ENCODE measurements at regions not wholly inside any gene's neighbourhood (a gene's known extent, or its start where the extent isn't known, plus 50 kb on each side); places are given as distances from the start of the nearest gene placed in this dataset.
"Not testable (repeated sequence)": the region's sequence is repeated elsewhere in the genome, so short reads cannot be mapped to it uniquely, and the experiment has no call there.

DNA sequence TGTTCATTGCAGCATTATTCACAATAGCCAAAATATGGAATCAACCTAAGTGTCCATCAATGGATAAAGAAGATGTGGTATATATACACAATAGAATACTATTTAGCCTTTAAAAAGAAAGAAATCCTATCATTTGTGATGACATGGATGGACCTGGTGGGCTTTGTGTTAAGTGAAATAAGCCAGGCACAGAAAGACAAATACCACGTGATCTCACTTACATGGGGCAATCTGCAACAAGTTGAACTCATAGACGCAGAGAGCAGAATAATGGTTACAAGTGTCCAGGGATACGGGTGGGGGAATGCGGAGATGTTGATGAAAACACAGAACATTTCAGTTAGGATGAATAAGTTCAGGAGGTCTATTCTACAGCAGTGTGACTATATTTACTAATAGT, 66.4 kb upstream of the ALDH1B1 start:
- Histone ChIP-seq H3K79me1 (ENCODE audit: insufficient read depth, low read depth, low read length, poor library complexity, severe bottlenecking) (no peaks in the 10 kb centered on the region), H3K56ac (ENCODE audit: insufficient read length, low read depth, low read length) (no peak overlapping the region), H3K4me1 (ENCODE audit: insufficient read depth, low read length) (no peaks in the 10 kb centered on the region), H2BK12ac (ENCODE audit: insufficient read length, low read depth, low read length) (no peak overlapping the region), H2AFZ (ENCODE audit: low read length) (no peak overlapping the region), H3K27ac (ENCODE audit: insufficient read length, low read depth, low read length) (no peak overlapping the region), H2BK120ac (ENCODE audit: low read depth, low read length, poor library complexity, severe bottlenecking) (no peak overlapping the region), H4K8ac (replicated peaks; ENCODE audit: insufficient read length, low read depth, low read length) (no peak overlapping the region), H3K9me3 (ENCODE audit: control insufficient read depth, low read depth, low read length) (no peaks in the 10 kb centered on the region), H3T11ph (ENCODE audit: low read length) (no peak overlapping the region), H3K9ac (ENCODE audit: extremely low read depth, insufficient read length, low read length) (no peak overlapping the region), H2BK5ac (ENCODE audit: insufficient read length, low read length) (no peak overlapping the region), H3K23me2 (ENCODE audit: insufficient read length, low read depth, low read length, poor library complexity, severe bottlenecking) (no peaks in the 10 kb centered on the region), H2AK5ac (ENCODE audit: insufficient read length, low read length) (no peak overlapping the region), H3K23ac (ENCODE audit: insufficient read length, low read depth, low read length) (no peak overlapping the region), H3K4me2 (ENCODE audit: insufficient read depth, insufficient read length, low read length) (no peak overlapping the region), H3K18ac (ENCODE audit: insufficient read length, low read depth, low read length) (no peak overlapping the region), H4K20me1 (ENCODE audit: control insufficient read depth, insufficient read depth, insufficient read length) (no peaks in the 10 kb centered on the region), H3K79me2 (ENCODE audit: insufficient read depth, low read length) (no peaks in the 10 kb centered on the region), H4K5ac (ENCODE audit: insufficient read length, low read depth, low read length) (no peak overlapping the region), H4K91ac (ENCODE audit: insufficient read length, low read depth, low read length) (no peak overlapping the region), H2BK15ac (ENCODE audit: low read depth, low read length) (no peak overlapping the region), H3K14ac (ENCODE audit: insufficient read depth, low read length) (no peak overlapping the region), H3K27me3 (ENCODE audit: insufficient read depth, low read length) (0 out of 2 replicates have a peak, but pooled peaks cover 2% of the 10 kb centered on the region), H2BK20ac (ENCODE audit: low read depth, low read length, poor library complexity, severe bottlenecking) (no peak overlapping the region), H3K4ac (ENCODE audit: low read depth, low read length) (no peak overlapping the region)
- WGBS (ENCODE audit: extremely low coverage, insufficient read length, low lambda C conversion rate), result no CpG with 5 or more reads among the region's 4 CpGs
- DNase-seq, result no peak
- Mint-ChIP-seq H3K36me3 (ENCODE audit: insufficient read depth in 1 of 3, low read depth in 3 of 3) (peaks cover 3 to 6% (median 5%) of the 10 kb centered on the region in 3 experiments; a peak in 3 of 7 replicates), H3K27me3 (ENCODE audit: low read depth) (peaks cover 15% of the 10 kb centered on the region), H3K4me1 (no peaks in the 10 kb centered on the region), H3K27ac (no peak overlapping the region), H3K4me3 (no peak overlapping the region), H3K9me3 (peaks cover 8 to 11% of the 10 kb centered on the region in 2 experiments)
- TF ChIP-seq, protein P1, sequence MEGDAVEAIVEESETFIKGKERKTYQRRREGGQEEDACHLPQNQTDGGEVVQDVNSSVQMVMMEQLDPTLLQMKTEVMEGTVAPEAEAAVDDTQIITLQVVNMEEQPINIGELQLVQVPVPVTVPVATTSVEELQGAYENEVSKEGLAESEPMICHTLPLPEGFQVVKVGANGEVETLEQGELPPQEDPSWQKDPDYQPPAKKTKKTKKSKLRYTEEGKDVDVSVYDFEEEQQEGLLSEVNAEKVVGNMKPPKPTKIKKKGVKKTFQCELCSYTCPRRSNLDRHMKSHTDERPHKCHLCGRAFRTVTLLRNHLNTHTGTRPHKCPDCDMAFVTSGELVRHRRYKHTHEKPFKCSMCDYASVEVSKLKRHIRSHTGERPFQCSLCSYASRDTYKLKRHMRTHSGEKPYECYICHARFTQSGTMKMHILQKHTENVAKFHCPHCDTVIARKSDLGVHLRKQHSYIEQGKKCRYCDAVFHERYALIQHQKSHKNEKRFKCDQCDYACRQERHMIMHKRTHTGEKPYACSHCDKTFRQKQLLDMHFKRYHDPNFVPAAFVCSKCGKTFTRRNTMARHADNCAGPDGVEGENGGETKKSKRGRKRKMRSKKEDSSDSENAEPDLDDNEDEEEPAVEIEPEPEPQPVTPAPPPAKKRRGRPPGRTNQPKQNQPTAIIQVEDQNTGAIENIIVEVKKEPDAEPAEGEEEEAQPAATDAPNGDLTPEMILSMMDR (conservative IDR thresholded peaks at IDR 0.05), result no peak

DNA sequence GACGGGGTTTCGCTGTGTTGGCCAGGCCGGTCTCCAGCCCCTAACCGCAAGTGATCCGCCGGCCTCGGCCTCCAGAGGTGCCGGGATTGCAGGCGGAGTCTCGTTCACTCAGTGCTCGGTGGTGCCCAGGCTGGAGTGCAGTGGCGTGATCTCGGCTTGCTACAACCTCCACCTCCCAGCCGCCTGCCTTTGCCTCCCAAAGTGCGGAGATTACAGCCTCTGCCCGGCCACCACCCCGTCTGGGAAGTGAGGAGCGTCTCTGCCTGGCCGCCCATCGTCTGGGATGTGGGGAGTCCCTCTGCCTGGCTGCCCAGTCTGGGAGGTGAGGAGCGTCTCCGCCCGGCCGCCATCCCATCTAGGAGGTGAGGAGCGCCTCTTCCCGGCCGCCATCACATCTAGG, 68.3 kb upstream of the ALDH1B1 start:
- H2AK5ac ChIP-seq (ENCODE audit: insufficient read length, low read length); H2BK120ac ChIP-seq (ENCODE audit: low read depth, low read length, poor library complexity, severe bottlenecking); H3K79me1 ChIP-seq (ENCODE audit: insufficient read depth, low read depth, low read length, poor library complexity, severe bottlenecking); H3K9me3 ChIP-seq (ENCODE audit: control insufficient read depth, low read depth, low read length); H3K36me3 Mint-ChIP-seq (ENCODE audit: insufficient read depth in 1 of 3, low read depth in 3 of 3); H3K27ac ChIP-seq (ENCODE audit: insufficient read length, low read depth, low read length); H3K23ac ChIP-seq (ENCODE audit: insufficient read length, low read depth, low read length); H4K20me1 ChIP-seq (ENCODE audit: control insufficient read depth, insufficient read depth, insufficient read length); H2BK5ac ChIP-seq (ENCODE audit: insufficient read length, low read length); H3K4me1 ChIP-seq (ENCODE audit: insufficient read depth, low read length); H2AFZ ChIP-seq (ENCODE audit: low read length); H3K79me2 ChIP-seq (ENCODE audit: insufficient read depth, low read length); H3K23me2 ChIP-seq (ENCODE audit: insufficient read length, low read depth, low read length, poor library complexity, severe bottlenecking); H3K18ac ChIP-seq (ENCODE audit: insufficient read length, low read depth, low read length); H3K4me2 ChIP-seq (ENCODE audit: insufficient read depth, insufficient read length, low read length); H3T11ph ChIP-seq (ENCODE audit: low read length); DNase-seq; H3K4me3 Mint-ChIP-seq; H4K5ac ChIP-seq (ENCODE audit: insufficient read length, low read depth, low read length); H3K56ac ChIP-seq (ENCODE audit: insufficient read length, low read depth, low read length); H4K8ac ChIP-seq (replicated peaks; ENCODE audit: insufficient read length, low read depth, low read length); H4K91ac ChIP-seq (ENCODE audit: insufficient read length, low read depth, low read length); H3K14ac ChIP-seq (ENCODE audit: insufficient read depth, low read length); H3K27ac Mint-ChIP-seq; H3K4ac ChIP-seq (ENCODE audit: low read depth, low read length); H2BK12ac ChIP-seq (ENCODE audit: insufficient read length, low read depth, low read length); H2BK15ac ChIP-seq (ENCODE audit: low read depth, low read length); H2BK20ac ChIP-seq (ENCODE audit: low read depth, low read length, poor library complexity, severe bottlenecking); H3K9ac ChIP-seq (ENCODE audit: extremely low read depth, insufficient read length, low read length); H3K4me1 Mint-ChIP-seq; H3K27me3 ChIP-seq (ENCODE audit: insufficient read depth, low read length): not testable (repeated sequence)
- WGBS (ENCODE audit: extremely low coverage, insufficient read length, low lambda C conversion rate), result no CpG with 5 or more reads among the region's 27 CpGs
- Mint-ChIP-seq H3K27me3 (ENCODE audit: low read depth) (peaks cover 13% of the 10 kb centered on the region), H3K9me3 (peaks cover 8 to 11% of the 10 kb centered on the region in 2 experiments)

Data from H9 (cell line).